B cell (primary cell): ENCODE measurements at regions not wholly inside any gene's neighbourhood (a gene's known extent, or its start where the extent isn't known, plus 50 kb on each side); places are given as distances from the start of the nearest gene placed in this dataset.
A peak's percentile ranks its signal among the peaks of the same experiment; 100 is the strongest.

Source experiments
- ATAC-seq: fragments of 200-7000 bp; cut with Tn5 transposase; one replicate; pipeline ENCODE4 v1.10.0; 2021; ENCODE audit warnings: low read depth, mild to moderate bottlenecking, moderate number of reproducible peaks, moderate library complexity
- CTCF ChIA-PET: fragments of 350-600 bp; sonication (Branson Sonifier 250); formaldehyde crosslinking; loops from one replicate; lab custom pipeline; 2021; ENCODE audit warnings: antibody characterized with exemption, inconsistent platforms; lab: Charles Lee
- POLR2A ChIA-PET: fragments of 350-600 bp; sonication (Branson Sonifier 250); formaldehyde crosslinking; loops from one replicate; lab custom pipeline; 2021; ENCODE audit warnings: antibody characterized with exemption; lab: Charles Lee
- DNase-seq: peaks from one replicate; pipeline ENCODE4 v3.0.0; 2013
- H2AFZ ChIP-seq: 2 replicates; pipeline ENCODE4 v1.6.1; 2012; ENCODE audit warnings: mild to moderate bottlenecking, low read depth, low read length; ENCODE audit not compliant: insufficient read depth, poor library complexity, severe bottlenecking
- H3K27ac ChIP-seq, 2 donors: 1 replicate in 1 of 2; 2 replicates in 1 of 2; pipeline ENCODE4 v1.5.1; 2012 to 2013; ENCODE audit warnings: low read length in 2 of 2, mild to moderate bottlenecking in 2 of 2, moderate library complexity in 1 of 2
- H3K27me3 ChIP-seq, 4 experiments: fragments of 200-600 bp in 1 of 4; sonication (generic) in 1 of 4; replicated peaks in 1 of 4; 1 replicate in 2 of 4; 2 replicates in 2 of 4; pipeline versions ENCODE4 v1.6.1 to v1.7.0; 2013 to 2016; ENCODE audit warnings: low read length in 3 of 4, mild to moderate bottlenecking in 2 of 4, mixed read lengths in 1 of 4, moderate library complexity in 1 of 4; ENCODE audit not compliant: insufficient read depth in 4 of 4, control insufficient read depth in 3 of 4; ENCODE audit errors: control extremely low read depth in 1 of 4
- H3K36me3 ChIP-seq, 2 experiments: replicated peaks in 1 of 2; 1 replicate in 1 of 2; 2 replicates in 1 of 2; pipeline versions ENCODE4 v1.6.1 to v1.7.1; 2013; ENCODE audit warnings: low read length in 1 of 2; ENCODE audit not compliant: insufficient read depth in 2 of 2, control insufficient read depth in 1 of 2; ENCODE audit errors: control extremely low read depth in 1 of 2, extremely low read depth in 1 of 2
- H3K4me1 ChIP-seq, 2 donors: fragments of 200-600 bp in 1 of 2; sonication (generic) in 1 of 2; 1 replicate in 1 of 2; 2 replicates in 1 of 2; pipeline versions ENCODE4 v1.5.1 to v1.6.1; 2013 to 2017; ENCODE audit warnings: low read length in 2 of 2; ENCODE audit not compliant: control insufficient read depth in 2 of 2, insufficient read depth in 2 of 2
- H3K4me2 ChIP-seq: replicated peaks from 2 replicates; pipeline ENCODE3; 2012; ENCODE audit warnings: mild to moderate bottlenecking, low read depth, low read length; ENCODE audit not compliant: poor library complexity, severe bottlenecking
- H3K4me3 ChIP-seq, 5 experiments: fragments of 200-600 bp in 1 of 5; sonication (generic) in 1 of 5; 1 replicate in 3 of 5; 2 replicates in 2 of 5; pipeline versions ENCODE4 v1.5.1 to v1.7.0; 2011 to 2016; ENCODE audit warnings: low read length in 4 of 5, mild to moderate bottlenecking in 4 of 5, low read depth in 2 of 5, control low read depth in 1 of 5, moderate library complexity in 1 of 5; ENCODE audit not compliant: insufficient read depth in 1 of 5; ENCODE audit errors: control extremely low read depth in 1 of 5, extremely low read depth in 1 of 5
- H3K79me2 ChIP-seq: fragments of 200-600 bp; sonication (generic); one replicate; pipeline ENCODE4 v1.6.0; 2016; ENCODE audit warnings: low read length; ENCODE audit not compliant: control insufficient read depth, insufficient read depth
- H3K9ac ChIP-seq: fragments of 200-600 bp; sonication (generic); 2 replicates; pipeline ENCODE4 v1.6.1; 2017; ENCODE audit warnings: mild to moderate bottlenecking, low read length, moderate library complexity
- H3K9me3 ChIP-seq, 3 donors: one replicate each; pipeline versions ENCODE4 v1.6.1 to v1.7.1; 2013; ENCODE audit warnings: low read length in 2 of 3; ENCODE audit not compliant: control insufficient read depth in 2 of 3, insufficient read depth in 1 of 3; ENCODE audit errors: control extremely low read depth in 1 of 3
- H4K20me1 ChIP-seq: 2 replicates; pipeline ENCODE4 v1.6.0; 2012; ENCODE audit warnings: mild to moderate bottlenecking, low read length; ENCODE audit not compliant: insufficient read depth, control insufficient read depth, poor library complexity, severe bottlenecking
- H3K27ac Mint-ChIP-seq: one replicate; pipeline ENCODE4 v1.8.0; 2021; ENCODE audit warnings: mixed read lengths
- H3K27me3 Mint-ChIP-seq: one replicate; pipeline ENCODE4 v1.8.0; 2021; ENCODE audit warnings: mixed read lengths
- H3K4me1 Mint-ChIP-seq: one replicate; pipeline ENCODE4 v1.8.0; 2021; ENCODE audit warnings: mixed read lengths
- H3K4me3 Mint-ChIP-seq: one replicate; pipeline ENCODE4 v1.8.0; 2021; ENCODE audit warnings: mixed read lengths
- H3K9me3 Mint-ChIP-seq: one replicate; pipeline ENCODE4 v1.8.0; 2022; ENCODE audit warnings: mixed read lengths; ENCODE audit not compliant: insufficient read depth
- CTCF ChIP-seq: fragments of 200-600 bp; IDR thresholded peaks from one replicate; pipeline ENCODE4 v1.8.0; 2022; ENCODE audit warnings: antibody characterized with exemption, mild to moderate bottlenecking
- EZH2 ChIP-seq: IDR thresholded peaks from 2 replicates; pipeline ENCODE4 v1.6.1; 2012; ENCODE audit warnings: borderline replicate concordance, low read depth, mild to moderate bottlenecking, moderate library complexity, low read length; ENCODE audit not compliant: insufficient read depth, poor library complexity, severe bottlenecking
- WGBS: methylation state at CpG from one replicate; pipeline ENCODE4 v1.1.5; 2013; ENCODE audit warnings: missing lambda C conversion rate; ENCODE audit not compliant: insufficient coverage; 5-methylcytosine and 5-hydroxymethylcytosine counted together
- intact Hi-C: fragments of 100-400 bp; cut with micrococcal nuclease; formaldehyde crosslinking; loops from one replicate; pipeline ENCODE4 v1.10.0; 2022

- Histone ChIP-seq H3K4me1 (no peaks in the 10 kb centered on the region), H3K9ac (no peak overlapping the region), H3K79me2 (no peaks in the 10 kb centered on the region), H3K27ac (no peak overlapping the region), H3K4me2 (no peak overlapping the region), H2AFZ (no peak overlapping the region), H3K27me3 (no peaks in the 10 kb centered on the region), H3K36me3 (no peaks in the 10 kb centered on the region), H4K20me1 (no peaks in the 10 kb centered on the region), H3K9me3 (no peaks in the 10 kb centered on the region), H3K4me3 (no peak overlapping the region)
- no peak for DNase-seq
- no peak overlapping the region for H3K4me3 Mint-ChIP-seq
- ChIA-PET CTCF (interaction anchor here (1.0 to 10.6 kb wide), 16 partner anchors 9 to 492 kb away, joined by 3 to 323 read pairs (median 6); partner anchors contain the start of gene G3BP1), POLR2A (no interaction called here)
- ATAC-seq = no peak
- TF ChIP-seq CTCF (no peak), EZH2 (no peak)
- 89% methylated on average over 9 of the region's 9 CpGs for WGBS
- H3K9me3 Mint-ChIP-seq = no peaks in the 10 kb centered on the region
- no peak overlapping the region for H3K27ac Mint-ChIP-seq
- no peaks in the 10 kb centered on the region for H3K4me1 Mint-ChIP-seq
- peaks cover 9% of the 10 kb centered on the region for H3K27me3 Mint-ChIP-seq
- intact Hi-C loops = no loop called here
Observed at GRCh38 chr5:152144030-152144429, 219.4 kb upstream of the GLRA1 start.

- H3K79me2 ChIP-seq = no peaks in the 10 kb centered on the region
- H3K4me1 Mint-ChIP-seq = no peaks in the 10 kb centered on the region
- no peak overlapping the region for H2AFZ ChIP-seq
- H3K4me2 ChIP-seq = no peak overlapping the region
- TF ChIP-seq EZH2 (no peak), CTCF (peak; percentile 93)
- no peak overlapping the region for H3K9ac ChIP-seq
- whole genome bisulfite sequencing = 10% methylated on average over 2 of the region's 3 CpGs
- no peaks in the 10 kb centered on the region for H4K20me1 ChIP-seq
- no peaks in the 10 kb centered on the region for H3K9me3 Mint-ChIP-seq
- ChIA-PET POLR2A (no interaction called here), CTCF (interaction anchor here (0.6 to 10.6 kb wide), 33 partner anchors 8 to 491 kb away, joined by 3 to 323 read pairs (median 3); partner anchors contain the start of gene G3BP1)
- H3K27me3 Mint-ChIP-seq = peaks cover 14% of the 10 kb centered on the region
- ATAC-seq (peak; percentile 71), DNase-seq (peak; percentile 70)
- no peak overlapping the region for H3K27ac ChIP-seq
- no peaks in the 10 kb centered on the region for H3K9me3 ChIP-seq
- intact Hi-C loops = loop anchor here (1.0 kb wide), 1 partner anchor 318 kb away; no protein-coding TSS in a partner anchor
- no peaks in the 10 kb centered on the region for H3K36me3 ChIP-seq
- H3K27me3 ChIP-seq = no peaks in the 10 kb centered on the region
- no peaks in the 10 kb centered on the region for H3K4me1 ChIP-seq
- H3K27ac Mint-ChIP-seq = no peak overlapping the region
- H3K4me3 Mint-ChIP-seq = no peak overlapping the region
- no peak overlapping the region for H3K4me3 ChIP-seq
Observed at GRCh38 chr5:152142840-152143469, 218.3 kb upstream of the GLRA1 start.
